ENCODE measurements at regions not wholly inside any gene's neighbourhood (a gene's known extent, or its start where the extent isn't known, plus 50 kb on each side); places are given as distances from the start of the nearest gene placed in this dataset.

- TF ChIP-seq CTCF (IDR thresholded peaks at IDR 0.05), result no peak
- no peak for DNase-seq
- Mint-ChIP-seq H3K36me3 (ENCODE audit: low read depth) (no peaks in the 10 kb centered on the region), H3K27ac (no peak overlapping the region), H3K9me3 (no peaks in the 10 kb centered on the region), H3K4me1 (ENCODE audit: low read depth) (no peaks in the 10 kb centered on the region), H3K4me3 (no peak overlapping the region), H3K27me3 (no peaks in the 10 kb centered on the region)
- Histone ChIP-seq H3K9me3 (ENCODE audit: control insufficient read depth in 1 of 2, insufficient read depth in 1 of 2, low read length in 2 of 2) (peaks cover 0 to 4% of the 10 kb centered on the region in 2 experiments), H3K4me1 (ENCODE audit: insufficient read depth, low read length) (no peaks in the 10 kb centered on the region), H3K36me3 (ENCODE audit: insufficient read depth, low read length) (no peaks in the 10 kb centered on the region), H3K27me3 (ENCODE audit: control insufficient read depth in 1 of 2, insufficient read depth in 2 of 2, low read length in 2 of 2) (no peaks in the 10 kb centered on the region), H3K4me3 (ENCODE audit: low read length) (no peak overlapping the region), H3K27ac (ENCODE audit: low read depth in 1 of 2, low read length in 2 of 2) (no peak overlapping the region)
- ChIA-PET CTCF (no interaction called here), POLR2A (no interaction called here)
- no peak for ATAC-seq (ENCODE audit: poor library complexity)
- intact Hi-C loops (cut with DNase I, micrococcal nuclease), result no loop called here
These were observed 1027.1 kb downstream of the TMEM182 start for GRCh38 chr2:103788951-103789350.

DNA sequence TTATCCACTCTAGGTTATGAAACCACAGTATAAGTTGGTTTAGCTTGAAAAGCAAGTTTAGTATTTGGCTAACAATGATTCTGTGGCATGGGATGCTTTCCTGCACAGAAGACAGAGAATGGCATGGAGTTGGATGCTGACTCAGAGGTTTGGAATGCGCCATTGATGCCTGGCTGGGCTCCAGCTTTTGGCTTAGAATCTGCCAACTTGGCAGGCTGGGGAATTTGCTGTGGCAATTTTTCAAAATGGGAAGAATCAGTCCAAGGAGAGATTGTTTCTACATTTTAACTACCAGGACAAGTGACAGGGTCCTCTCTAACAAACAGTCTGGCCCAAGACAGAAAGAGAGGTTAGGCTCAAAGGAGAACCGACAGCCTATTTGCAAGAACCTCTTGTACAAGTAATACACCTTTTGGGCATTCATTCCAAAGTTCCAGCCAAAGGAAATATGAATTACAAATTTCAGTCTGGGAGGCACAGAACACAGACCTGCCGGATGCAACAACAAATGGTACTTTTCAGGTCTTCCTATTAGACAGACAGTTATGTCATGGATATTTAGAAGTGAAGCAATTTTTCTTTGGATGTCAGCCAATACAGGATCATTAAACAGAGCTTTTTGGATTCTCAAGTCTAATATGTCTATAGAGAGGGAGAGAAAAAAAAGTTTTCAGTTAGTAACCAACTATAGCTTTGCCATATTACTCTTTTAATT, 1027.7 kb downstream of the TMEM182 start:
- CTCF ChIA-PET, result no interaction called here

GRCh38 chr2:103792042-103792441, 1030.2 kb downstream of the TMEM182 start:
- no peaks in the 10 kb centered on the region for H3K36me3 ChIP-seq (ENCODE audit: insufficient read depth, low read length)
- H3K27me3 Mint-ChIP-seq, result no peaks in the 10 kb centered on the region
- H3K4me1 ChIP-seq (ENCODE audit: insufficient read depth, low read length), result no peaks in the 10 kb centered on the region
- H3K36me3 Mint-ChIP-seq (ENCODE audit: low read depth), result no peaks in the 10 kb centered on the region
- CTCF ChIA-PET, result no interaction called here
- no peak overlapping the region for H3K4me3 ChIP-seq (ENCODE audit: low read length)
- H3K27me3 ChIP-seq (ENCODE audit: control insufficient read depth in 1 of 2, insufficient read depth in 2 of 2, low read length in 2 of 2), result no peaks in the 10 kb centered on the region
- H3K9me3 Mint-ChIP-seq, result no peaks in the 10 kb centered on the region
- H3K9me3 ChIP-seq (ENCODE audit: control insufficient read depth in 1 of 2, insufficient read depth in 1 of 2, low read length in 2 of 2), result peaks cover 0 to 9% of the 10 kb centered on the region in 2 experiments
- H3K4me3 Mint-ChIP-seq, result no peak overlapping the region
- DNase-seq, result no peak
- ATAC-seq (ENCODE audit: poor library complexity), result no peak
- no peak for TF ChIP-seq CTCF (IDR thresholded peaks at IDR 0.05)
- no peak overlapping the region for H3K27ac ChIP-seq (ENCODE audit: low read depth in 1 of 2, low read length in 2 of 2)
- POLR2A ChIA-PET, result no interaction called here
- H3K4me1 Mint-ChIP-seq (ENCODE audit: low read depth), result no peaks in the 10 kb centered on the region
- H3K27ac Mint-ChIP-seq, result no peak overlapping the region
- intact Hi-C loops (cut with DNase I, micrococcal nuclease), result no loop called here

More for the DNA sequence above, 1027.7 kb downstream of the TMEM182 start:
- H3K27me3 ChIP-seq (ENCODE audit: control insufficient read depth in 1 of 2, insufficient read depth in 2 of 2, low read length in 2 of 2), result no peaks in the 10 kb centered on the region
- ATAC-seq (ENCODE audit: poor library complexity) (no peak), DNase-seq (no peak)
- intact Hi-C loops (cut with DNase I, micrococcal nuclease), result no loop called here
- H3K9me3 ChIP-seq (ENCODE audit: control insufficient read depth in 1 of 2, insufficient read depth in 1 of 2, low read length in 2 of 2), result peaks cover 0 to 9% of the 10 kb centered on the region in 2 experiments
- no peak overlapping the region for H3K27ac ChIP-seq (ENCODE audit: low read depth in 1 of 2, low read length in 2 of 2)
- H3K27ac Mint-ChIP-seq, result no peak overlapping the region
- H3K4me1 Mint-ChIP-seq (ENCODE audit: low read depth), result no peaks in the 10 kb centered on the region
- H3K4me1 ChIP-seq (ENCODE audit: insufficient read depth, low read length), result no peaks in the 10 kb centered on the region
- no peaks in the 10 kb centered on the region for H3K36me3 ChIP-seq (ENCODE audit: insufficient read depth, low read length)
- POLR2A ChIA-PET, result no interaction called here
- H3K36me3 Mint-ChIP-seq (ENCODE audit: low read depth), result no peaks in the 10 kb centered on the region
- H3K9me3 Mint-ChIP-seq, result no peaks in the 10 kb centered on the region
- H3K4me3 ChIP-seq (ENCODE audit: low read length), result no peak overlapping the region
- TF ChIP-seq CTCF (IDR thresholded peaks at IDR 0.05), result no peak
- no peaks in the 10 kb centered on the region for H3K27me3 Mint-ChIP-seq
- no peak overlapping the region for H3K4me3 Mint-ChIP-seq
